ENCODE measurements at regions not wholly inside any gene's neighbourhood (a gene's known extent, or its start where the extent isn't known, plus 50 kb on each side); places are given as distances from the start of the nearest gene placed in this dataset.

DNA sequence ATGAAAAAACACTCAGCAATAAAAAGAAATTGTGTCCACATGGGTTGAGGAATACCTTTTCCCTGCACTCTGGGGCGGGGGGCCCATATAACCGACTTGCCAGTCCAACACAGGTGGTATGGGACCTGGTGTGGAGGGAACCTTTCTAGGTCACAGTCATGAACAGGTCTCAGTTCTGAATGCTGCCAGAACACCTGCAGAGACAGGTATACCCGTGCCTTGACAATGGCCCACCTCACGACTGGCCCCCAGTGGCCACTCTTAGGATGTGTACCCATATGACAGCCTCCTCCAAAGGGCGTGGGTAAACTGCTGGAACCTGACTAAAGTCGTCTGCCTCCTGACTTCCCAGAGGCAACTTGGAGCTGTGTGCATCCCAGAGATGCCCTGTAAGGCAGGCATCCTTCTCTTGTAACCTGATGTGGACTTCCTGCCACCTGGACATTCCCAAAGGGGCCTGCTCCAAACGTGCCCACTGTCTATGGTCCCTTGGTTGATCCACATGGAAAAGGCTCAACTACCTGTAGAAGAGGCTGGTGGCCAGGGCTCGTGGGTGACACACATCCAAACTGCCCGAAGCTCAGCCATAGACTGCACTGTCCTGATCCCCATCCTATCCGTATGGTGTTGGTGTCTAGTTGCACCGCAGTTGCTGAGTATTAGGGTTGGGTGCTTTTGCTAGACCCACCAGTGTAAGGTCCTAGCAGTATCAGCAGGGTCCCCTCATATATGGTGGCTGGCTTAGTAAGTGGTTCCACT lies 859.3 kb downstream of the BRD1 start:
- Histone ChIP-seq H3K36me3 (replicated peaks in 1 of 2) (no peaks in the 10 kb centered on the region), H3K4me1 (replicated peaks in 1 of 2) (no peaks in the 10 kb centered on the region), H3K9me3 (replicated peaks in 1 of 3) (no peaks in the 10 kb centered on the region), H3K4me3 (no peak overlapping the region), H3K27ac (no peak overlapping the region), H3K27me3 (no peaks in the 10 kb centered on the region)
- intact Hi-C loops (cut with DNase I): no loop called here
- 42 to 75% (median 52%) methylated on average over 2 to 11 of the region's 11 CpGs for WGBS, 4 donors
- DNase-seq: peak in 2 of 7 donors; percentile 5 to 42
- no peak for TF ChIP-seq POLR2A (IDR thresholded peaks at IDR 0.05)
- TF ChIP-seq, protein P1, sequence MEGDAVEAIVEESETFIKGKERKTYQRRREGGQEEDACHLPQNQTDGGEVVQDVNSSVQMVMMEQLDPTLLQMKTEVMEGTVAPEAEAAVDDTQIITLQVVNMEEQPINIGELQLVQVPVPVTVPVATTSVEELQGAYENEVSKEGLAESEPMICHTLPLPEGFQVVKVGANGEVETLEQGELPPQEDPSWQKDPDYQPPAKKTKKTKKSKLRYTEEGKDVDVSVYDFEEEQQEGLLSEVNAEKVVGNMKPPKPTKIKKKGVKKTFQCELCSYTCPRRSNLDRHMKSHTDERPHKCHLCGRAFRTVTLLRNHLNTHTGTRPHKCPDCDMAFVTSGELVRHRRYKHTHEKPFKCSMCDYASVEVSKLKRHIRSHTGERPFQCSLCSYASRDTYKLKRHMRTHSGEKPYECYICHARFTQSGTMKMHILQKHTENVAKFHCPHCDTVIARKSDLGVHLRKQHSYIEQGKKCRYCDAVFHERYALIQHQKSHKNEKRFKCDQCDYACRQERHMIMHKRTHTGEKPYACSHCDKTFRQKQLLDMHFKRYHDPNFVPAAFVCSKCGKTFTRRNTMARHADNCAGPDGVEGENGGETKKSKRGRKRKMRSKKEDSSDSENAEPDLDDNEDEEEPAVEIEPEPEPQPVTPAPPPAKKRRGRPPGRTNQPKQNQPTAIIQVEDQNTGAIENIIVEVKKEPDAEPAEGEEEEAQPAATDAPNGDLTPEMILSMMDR (IDR thresholded peaks at IDR 0.05): peak in 1 of 6 experiments; percentile 14

DNA sequence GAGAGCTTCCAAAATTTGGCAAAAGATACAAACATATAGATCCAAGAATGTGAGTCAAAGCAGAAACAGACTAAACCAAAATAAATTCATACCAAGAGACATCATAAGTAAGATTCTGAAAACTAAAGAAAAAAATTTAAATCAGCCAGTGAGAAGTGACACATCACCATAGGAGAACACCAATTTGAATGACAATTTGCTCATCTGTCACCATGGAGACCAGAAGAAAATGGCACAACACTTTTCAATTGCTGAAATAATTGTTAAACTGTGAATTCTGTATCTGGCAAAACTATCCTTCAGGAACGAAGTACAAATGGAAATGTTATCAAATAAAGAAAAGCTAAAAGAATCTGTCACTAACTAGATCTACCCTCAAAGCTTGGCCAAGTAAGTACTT lies 864.3 kb downstream of the BRD1 start:
- no peaks in the 10 kb centered on the region for H3K36me3 ChIP-seq (replicated peaks in 1 of 2)
- H3K4me1 ChIP-seq (replicated peaks in 1 of 2): no peaks in the 10 kb centered on the region
- peaks cover 3% of the 10 kb centered on the region for H3K27me3 ChIP-seq
- no peaks in the 10 kb centered on the region for H3K9me3 ChIP-seq (replicated peaks in 1 of 3)
- intact Hi-C loops (cut with DNase I): no loop called here
- H3K4me3 ChIP-seq: no peak overlapping the region
- no peak for DNase-seq
- no peak overlapping the region for H3K27ac ChIP-seq
- TF ChIP-seq, protein P1 (IDR thresholded peaks at IDR 0.05): no peak
- no peak for TF ChIP-seq POLR2A (IDR thresholded peaks at IDR 0.05)
- 57 to 68% (median 57%) methylated on average over 1 of the region's 1 CpG for WGBS, 4 donors

DNA sequence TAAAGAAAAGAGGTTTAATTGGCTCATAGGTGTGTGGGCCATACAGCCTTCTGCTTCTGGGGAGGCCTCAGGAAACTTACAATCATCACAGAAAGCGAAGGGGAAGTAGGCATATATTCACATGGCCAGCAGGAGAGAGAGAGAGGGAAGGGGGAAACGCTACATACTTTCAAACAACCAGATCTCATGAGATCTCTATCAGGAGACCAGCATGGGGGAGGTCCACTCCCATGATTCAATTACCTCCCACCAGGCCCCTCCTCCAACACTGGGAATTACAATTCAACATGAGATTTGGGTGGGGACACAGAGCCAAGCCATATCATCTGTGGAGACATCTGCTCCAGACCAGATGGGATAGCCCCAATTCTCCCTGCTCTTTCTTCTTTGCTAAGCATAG lies 866.0 kb downstream of the BRD1 start:
- H3K36me3 ChIP-seq (replicated peaks in 1 of 2): no peaks in the 10 kb centered on the region
- no peak for TF ChIP-seq POLR2A (IDR thresholded peaks at IDR 0.05)
- TF ChIP-seq, protein P1 (IDR thresholded peaks at IDR 0.05): no peak
- WGBS, 4 donors: 63 to 88% (median 81%) methylated on average over 2 of the region's 2 CpGs
- DNase-seq: no peak
- peaks cover 3% of the 10 kb centered on the region for H3K27me3 ChIP-seq
- no peaks in the 10 kb centered on the region for H3K9me3 ChIP-seq (replicated peaks in 1 of 3)
- H3K4me3 ChIP-seq: no peak overlapping the region
- H3K4me1 ChIP-seq (replicated peaks in 1 of 2): no peaks in the 10 kb centered on the region
- H3K27ac ChIP-seq: no peak overlapping the region
- intact Hi-C loops (cut with DNase I): no loop called here

DNA sequence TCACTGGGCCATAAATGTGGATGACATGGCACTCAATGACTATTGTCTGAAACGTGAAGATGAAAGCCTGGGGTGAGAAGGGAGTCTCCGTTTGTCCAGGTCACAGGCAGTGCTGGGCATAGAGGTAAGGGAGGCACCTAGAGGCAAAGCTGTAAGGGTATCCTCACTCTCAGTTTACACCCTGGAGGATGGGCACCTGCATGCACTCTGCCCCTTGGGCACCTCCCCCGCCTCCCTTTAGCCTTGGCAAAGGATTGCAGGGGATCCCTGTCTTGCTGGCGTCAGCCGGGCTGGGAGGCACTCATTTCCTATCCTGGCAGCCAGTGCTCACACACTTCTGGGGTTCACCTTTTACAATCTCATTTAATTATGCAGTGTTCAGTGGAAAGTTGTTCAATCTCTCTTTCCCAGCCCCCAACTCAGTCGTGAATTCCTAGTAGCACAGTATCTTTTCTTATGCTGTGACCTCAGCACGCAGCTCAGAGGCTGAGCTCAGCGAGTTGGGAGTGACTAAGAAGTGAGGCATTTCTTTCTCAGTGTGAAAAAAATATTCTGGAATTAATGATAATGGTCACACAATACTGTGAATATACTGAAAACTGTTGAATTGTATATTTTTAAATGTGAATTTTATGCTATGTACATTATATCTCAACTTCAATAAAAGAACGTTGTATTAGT lies 866.6 kb downstream of the BRD1 start:
- Histone ChIP-seq H3K9me3 (replicated peaks in 1 of 3) (no peaks in the 10 kb centered on the region), H3K27ac (no peak overlapping the region), H3K27me3 (peaks cover 3% of the 10 kb centered on the region), H3K4me1 (replicated peaks in 1 of 2) (no peaks in the 10 kb centered on the region), H3K4me3 (no peak overlapping the region), H3K36me3 (replicated peaks in 1 of 2) (no peaks in the 10 kb centered on the region)
- 48 to 56% (median 51%) methylated on average over 9 of the region's 9 CpGs for WGBS, 4 donors
- intact Hi-C loops (cut with DNase I): no loop called here
- TF ChIP-seq, protein P1 (IDR thresholded peaks at IDR 0.05): no peak
- TF ChIP-seq POLR2A (IDR thresholded peaks at IDR 0.05): no peak
- peak in 3 of 7 donors; percentile 3 to 14 (median 8) for DNase-seq

Data from adrenal gland (tissue), 9 donors.